ENCODE measurements at regions not wholly inside any gene's neighbourhood (a gene's known extent, or its start where the extent isn't known, plus 50 kb on each side); places are given as distances from the start of the nearest gene placed in this dataset.
"Not testable (repeated sequence)": the region's sequence is repeated elsewhere in the genome, so short reads cannot be mapped to it uniquely, and the experiment has no call there.

DNA sequence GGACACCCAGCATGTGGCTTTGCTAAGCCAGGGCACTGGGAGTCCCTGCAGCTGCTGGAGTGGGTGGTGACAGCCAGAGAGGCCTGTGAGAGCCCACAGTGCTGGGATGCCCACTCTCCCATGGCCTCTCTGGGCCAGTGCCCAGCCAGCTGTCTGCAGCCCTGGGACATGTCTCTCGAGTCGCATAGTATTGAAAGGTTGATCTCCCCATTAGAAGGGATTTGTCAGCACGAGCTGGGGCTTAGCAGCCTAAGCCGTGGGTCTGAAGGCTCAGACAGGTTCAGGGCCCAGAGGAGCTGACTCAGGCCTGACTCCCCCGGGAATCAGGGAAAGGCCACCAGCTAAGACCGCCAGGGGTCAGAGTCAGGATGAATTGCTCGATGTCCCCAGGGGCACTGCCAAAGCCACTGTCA, 53.5 kb downstream of the FOXD2 start:
- no peak for DNase-seq (ENCODE audit: extremely low spot score)
- CTCF ChIA-PET, result no interaction called here
- TF ChIP-seq, protein P1, sequence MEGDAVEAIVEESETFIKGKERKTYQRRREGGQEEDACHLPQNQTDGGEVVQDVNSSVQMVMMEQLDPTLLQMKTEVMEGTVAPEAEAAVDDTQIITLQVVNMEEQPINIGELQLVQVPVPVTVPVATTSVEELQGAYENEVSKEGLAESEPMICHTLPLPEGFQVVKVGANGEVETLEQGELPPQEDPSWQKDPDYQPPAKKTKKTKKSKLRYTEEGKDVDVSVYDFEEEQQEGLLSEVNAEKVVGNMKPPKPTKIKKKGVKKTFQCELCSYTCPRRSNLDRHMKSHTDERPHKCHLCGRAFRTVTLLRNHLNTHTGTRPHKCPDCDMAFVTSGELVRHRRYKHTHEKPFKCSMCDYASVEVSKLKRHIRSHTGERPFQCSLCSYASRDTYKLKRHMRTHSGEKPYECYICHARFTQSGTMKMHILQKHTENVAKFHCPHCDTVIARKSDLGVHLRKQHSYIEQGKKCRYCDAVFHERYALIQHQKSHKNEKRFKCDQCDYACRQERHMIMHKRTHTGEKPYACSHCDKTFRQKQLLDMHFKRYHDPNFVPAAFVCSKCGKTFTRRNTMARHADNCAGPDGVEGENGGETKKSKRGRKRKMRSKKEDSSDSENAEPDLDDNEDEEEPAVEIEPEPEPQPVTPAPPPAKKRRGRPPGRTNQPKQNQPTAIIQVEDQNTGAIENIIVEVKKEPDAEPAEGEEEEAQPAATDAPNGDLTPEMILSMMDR (IDR thresholded peaks at IDR 0.05; ENCODE audit: control extremely low read depth, extremely low read depth, low read depth, missing control alignments), result no peak
- POLR2A ChIA-PET, result no interaction called here

DNA sequence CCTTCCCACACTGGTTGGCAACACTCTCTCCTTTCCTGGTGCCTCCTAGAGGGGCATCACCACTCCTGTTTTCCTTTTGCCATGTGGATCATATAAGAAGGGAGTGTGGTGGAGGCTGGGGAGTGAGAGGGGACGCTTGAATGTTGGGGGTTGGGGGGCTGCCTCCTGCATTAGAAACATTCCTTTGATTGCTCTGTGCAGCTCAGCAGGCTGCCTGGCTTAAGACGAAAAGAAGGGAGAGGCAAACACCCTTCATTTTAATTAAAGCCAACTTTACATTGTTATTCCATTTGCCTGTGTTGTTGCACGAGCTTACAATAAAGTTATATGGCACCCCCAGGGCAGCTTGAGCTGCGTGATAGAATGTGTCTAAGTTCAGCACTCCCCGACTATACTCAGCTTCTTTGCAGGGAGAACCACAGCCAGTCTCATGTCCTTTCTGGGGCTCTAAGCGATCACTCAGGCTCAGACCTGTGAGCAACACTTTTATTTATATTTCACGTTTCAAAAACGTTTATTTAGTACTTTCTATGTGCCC, 57.4 kb downstream of the FOXD2 start:
- no peak for DNase-seq (ENCODE audit: extremely low spot score)
- POLR2A ChIA-PET, result no interaction called here

DNA sequence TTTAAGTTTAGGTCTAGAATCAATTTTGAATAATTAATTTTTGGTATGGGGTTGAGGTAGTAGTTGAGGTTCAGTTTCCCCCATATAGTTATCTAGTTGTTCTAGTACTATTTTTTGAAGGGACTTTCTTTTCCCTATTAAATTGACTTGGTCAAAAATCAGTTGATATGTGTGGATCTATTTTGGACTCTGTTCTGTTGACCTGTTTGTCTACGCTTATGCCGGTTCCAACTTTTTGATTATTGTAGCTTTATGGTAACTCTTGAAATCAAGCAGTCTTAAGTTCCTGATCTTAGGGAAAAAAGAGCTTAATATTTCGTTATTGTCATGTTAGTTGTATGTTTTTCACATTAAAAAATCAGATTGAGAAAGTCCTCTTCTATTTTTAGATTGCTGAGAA, 60.7 kb downstream of the FOXD2 start:
- POLR2A ChIA-PET, result no interaction called here
- TF ChIP-seq, protein P1 (IDR thresholded peaks at IDR 0.05; ENCODE audit: control extremely low read depth, extremely low read depth, low read depth, missing control alignments), result no peak
- CTCF ChIA-PET, result no interaction called here
- DNase-seq (ENCODE audit: extremely low spot score), result no peak

More for the DNA sequence above, 57.4 kb downstream of the FOXD2 start:
- TF ChIP-seq, protein P1 (IDR thresholded peaks at IDR 0.05; ENCODE audit: control extremely low read depth, extremely low read depth, low read depth, missing control alignments), result no peak
- CTCF ChIA-PET, result interaction anchor here (1.0 to 1.1 kb wide), 2 partner anchors 10 to 58 kb away, joined by 3 read pairs; no protein-coding TSS in a partner anchor

DNA sequence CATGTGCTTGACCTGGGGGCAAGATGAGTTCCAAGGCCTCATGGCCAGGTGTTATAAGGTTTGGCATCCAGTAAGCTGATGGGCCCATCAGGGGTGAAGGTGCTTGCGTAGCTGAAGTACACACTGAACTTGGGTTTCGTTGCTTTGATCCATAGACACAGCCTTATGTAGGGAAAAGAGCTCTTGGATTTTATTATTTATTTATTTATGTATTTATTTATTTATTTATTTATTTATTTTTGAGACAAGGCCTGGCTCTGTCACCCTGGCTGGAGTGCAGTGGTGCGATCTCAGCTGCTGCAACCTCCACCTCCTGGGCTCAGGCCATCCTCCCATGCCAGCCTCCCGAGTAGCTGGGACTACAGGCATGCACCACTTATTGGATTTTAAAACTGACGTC, 63.2 kb downstream of the FOXD2 start:
- CTCF ChIA-PET, result interaction anchor here (0.8 to 2.4 kb wide), 6 partner anchors 12 to 225 kb away, joined by 3 to 7 read pairs (median 4); partner anchors contain the start of gene FOXD2
- POLR2A ChIA-PET, result no interaction called here
- DNase-seq (ENCODE audit: extremely low spot score), result no peak
- TF ChIP-seq, protein P1 (IDR thresholded peaks at IDR 0.05; ENCODE audit: control extremely low read depth, extremely low read depth, low read depth, missing control alignments), result no peak

DNA sequence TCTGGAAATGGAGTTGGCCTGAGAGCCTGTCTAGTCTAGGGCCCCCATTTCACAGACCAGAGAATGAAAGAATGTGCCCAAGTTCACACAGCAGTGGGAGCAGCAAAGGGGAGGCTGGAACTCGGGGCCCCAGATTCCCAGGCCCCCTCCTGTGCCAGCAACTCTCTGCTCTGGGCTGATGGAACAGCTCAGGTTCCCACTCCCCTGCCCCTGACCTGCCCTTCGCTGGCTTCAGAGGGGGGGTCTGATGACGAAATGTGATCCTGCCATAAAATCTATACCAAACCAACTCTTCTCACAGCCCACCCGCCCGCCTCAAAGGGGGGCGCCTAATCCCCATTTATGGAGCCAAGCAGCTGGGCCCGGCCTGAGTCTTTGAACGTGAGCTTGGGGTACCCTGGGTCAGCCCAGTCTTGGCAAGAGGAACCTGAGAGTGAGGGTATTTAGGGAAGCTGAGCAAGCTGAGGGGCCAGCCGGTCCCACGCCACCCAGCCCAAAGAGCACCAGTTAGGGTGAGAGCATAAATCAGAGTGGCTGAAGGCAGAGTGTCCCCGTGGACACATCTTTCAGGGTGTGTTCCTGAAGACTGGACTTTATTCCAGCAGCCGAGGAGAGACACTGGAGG, 65.0 kb downstream of the FOXD2 start:
- POLR2A ChIA-PET, result no interaction called here
- DNase-seq (ENCODE audit: extremely low spot score), result no peak
- TF ChIP-seq, protein P1 (IDR thresholded peaks at IDR 0.05; ENCODE audit: control extremely low read depth, extremely low read depth, low read depth, missing control alignments), result no peak
- CTCF ChIA-PET, result no interaction called here

DNA sequence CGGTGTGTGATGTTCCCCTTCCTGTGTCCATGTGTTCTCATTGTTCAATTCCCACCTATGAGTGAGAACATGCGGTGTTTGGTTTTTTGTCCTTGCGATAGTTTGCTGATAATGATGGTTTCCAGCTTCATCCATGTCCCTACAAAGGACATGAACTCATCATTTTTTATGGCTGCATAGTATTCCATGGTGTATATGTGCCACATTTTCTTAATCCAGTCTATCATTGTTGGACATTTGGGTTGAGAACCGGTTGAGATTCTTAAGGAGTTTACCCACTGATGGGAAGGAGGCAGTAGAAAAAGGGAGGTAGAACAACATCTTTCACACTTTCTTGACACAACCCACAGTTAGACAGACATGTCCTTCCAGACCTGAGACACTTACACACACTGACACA, 67.0 kb downstream of the FOXD2 start:
- POLR2A ChIA-PET; DNase-seq (ENCODE audit: extremely low spot score): not testable (repeated sequence)
- CTCF ChIA-PET, result interaction anchor here (1.3 kb wide), 1 partner anchor 10 kb away, joined by 3 read pairs; no protein-coding TSS in a partner anchor

DNA sequence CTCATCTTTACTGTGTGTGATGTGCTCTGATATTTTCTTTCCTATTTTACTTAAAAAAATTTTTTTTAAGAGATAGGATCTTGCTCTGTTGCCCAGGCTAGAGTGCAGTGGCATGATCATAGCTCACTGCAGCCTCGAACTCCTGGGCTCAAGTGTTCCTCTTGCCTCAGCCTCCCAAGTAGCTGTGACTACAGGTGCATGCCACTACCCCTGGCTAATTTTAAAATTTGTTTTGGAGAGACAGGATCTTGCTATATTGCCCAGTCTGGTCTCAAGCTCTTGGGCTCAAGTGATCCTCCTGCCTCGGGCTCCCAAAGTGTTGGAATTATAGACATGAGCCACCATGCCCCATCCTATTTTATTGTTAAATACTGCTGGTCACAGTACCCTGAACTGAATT, 67.4 kb downstream of the FOXD2 start:
- TF ChIP-seq, protein P1 (IDR thresholded peaks at IDR 0.05; ENCODE audit: control extremely low read depth, extremely low read depth, low read depth, missing control alignments), result no peak
- no peak for DNase-seq (ENCODE audit: extremely low spot score)
- CTCF ChIA-PET, result interaction anchor here (1.1 to 1.5 kb wide), 3 partner anchors 10 to 67 kb away, joined by 3 to 10 read pairs (median 3); partner anchors contain the start of gene FOXD2
- POLR2A ChIA-PET, result no interaction called here

Measured in GM10248 (cell line).